ENCODE measurements at regions not wholly inside any gene's neighbourhood (a gene's known extent, or its start where the extent isn't known, plus 50 kb on each side); places are given as distances from the start of the nearest gene placed in this dataset.

- Histone ChIP-seq H3K36me3 (replicated peaks in 1 of 2; ENCODE audit: control insufficient read depth in 1 of 2, insufficient read depth in 2 of 2, low read length in 1 of 2) (no peaks in the 10 kb centered on the region), H3K79me2 (ENCODE audit: insufficient read depth) (no peaks in the 10 kb centered on the region), H3K4me3 (ENCODE audit: low read depth in 2 of 2, low read length in 1 of 2) (no peak overlapping the region), H3K9ac (no peak overlapping the region), H3K27me3 (ENCODE audit: insufficient read depth) (peaks cover 23% of the 10 kb centered on the region), H3K4me1 (ENCODE audit: control insufficient read depth in 1 of 2, insufficient read depth in 2 of 2, low read depth in 1 of 2, low read length in 1 of 2) (no peaks in the 10 kb centered on the region), H3K9me2 (no peaks in the 10 kb centered on the region), H3K9me3 (peaks cover 9% of the 10 kb centered on the region), H4K20me1 (ENCODE audit: insufficient read depth) (no peaks in the 10 kb centered on the region), H3F3A (replicated peaks; ENCODE audit: insufficient read depth) (no peaks in the 10 kb centered on the region), H2AFZ (ENCODE audit: low read depth) (no peak overlapping the region), H3K4me2 (no peak overlapping the region), H3K27ac (ENCODE audit: low read depth in 2 of 2, low read length in 1 of 2) (no peak overlapping the region)
- ChIA-PET POLR2A (no interaction called here), CTCF (no interaction called here)
- TF ChIP-seq TCF12 (IDR thresholded peaks at IDR 0.05) (no peak), JUND (IDR thresholded peaks at IDR 0.05) (no peak), NRF1 (IDR thresholded peaks at IDR 0.05; ENCODE audit: low read depth, low read length) (no peak), POLR2AphosphoS5 (IDR thresholded peaks at IDR 0.05; ENCODE audit: low read depth, low read length) (no peak), SMC3 (IDR thresholded peaks at IDR 0.05; ENCODE audit: low read depth, low read length) (no peak), IRF3 (IDR thresholded peaks at IDR 0.05; ENCODE audit: low read depth, low read length) (no peak), EZH2phosphoT487 (IDR thresholded peaks at IDR 0.05; ENCODE audit: borderline replicate concordance, low read depth) (no peak), TAF1 (IDR thresholded peaks at IDR 0.05; ENCODE audit: borderline replicate concordance, low read depth, low read length) (no peak), ELF1 (IDR thresholded peaks at IDR 0.05) (no peak), CTCF (IDR thresholded peaks at IDR 0.05) (no peak), MAX (IDR thresholded peaks at IDR 0.05; ENCODE audit: low read depth) (no peak), FOSL2 (IDR thresholded peaks at IDR 0.05; ENCODE audit: borderline replicate concordance, low read depth) (no peak), EP300 (IDR thresholded peaks at IDR 0.05; ENCODE audit: borderline replicate concordance in 1 of 2, low read depth in 1 of 2, low read length in 1 of 2) (no peak)
- WGBS (ENCODE audit: low lambda C conversion rate), result 9% methylated on average over 6 of the region's 6 CpGs
- DNase-seq, result no peak
Observed at GRCh38 chr7:50953303-50953702, 170.6 kb upstream of the GRB10 start.

- no peak for DNase-seq
- no peaks in the 10 kb centered on the region for H3K36me3 ChIP-seq (replicated peaks in 1 of 2; ENCODE audit: control insufficient read depth in 1 of 2, insufficient read depth in 2 of 2, low read length in 1 of 2)
- H3K79me2 ChIP-seq (ENCODE audit: insufficient read depth), result no peaks in the 10 kb centered on the region
- H2AFZ ChIP-seq (ENCODE audit: low read depth), result no peak overlapping the region
- H3K4me3 ChIP-seq (ENCODE audit: low read depth in 2 of 2, low read length in 1 of 2), result no peak overlapping the region
- H3F3A ChIP-seq (replicated peaks; ENCODE audit: insufficient read depth), result no peaks in the 10 kb centered on the region
- no peaks in the 10 kb centered on the region for H3K9me2 ChIP-seq
- H4K20me1 ChIP-seq (ENCODE audit: insufficient read depth), result no peaks in the 10 kb centered on the region
- CTCF ChIA-PET, result no interaction called here
- no peaks in the 10 kb centered on the region for H3K4me1 ChIP-seq (ENCODE audit: control insufficient read depth in 1 of 2, insufficient read depth in 2 of 2, low read depth in 1 of 2, low read length in 1 of 2)
- 8% methylated on average over 3 of the region's 3 CpGs for WGBS (ENCODE audit: low lambda C conversion rate)
- H3K27ac ChIP-seq (ENCODE audit: low read depth in 2 of 2, low read length in 1 of 2), result no peak overlapping the region
- POLR2A ChIA-PET, result no interaction called here
- H3K9ac ChIP-seq, result no peak overlapping the region
- H3K9me3 ChIP-seq, result peaks cover 9% of the 10 kb centered on the region
- peaks cover 17% of the 10 kb centered on the region for H3K27me3 ChIP-seq (ENCODE audit: insufficient read depth)
- no peak overlapping the region for H3K4me2 ChIP-seq
- no peak for TF ChIP-seq ZBTB33 (IDR thresholded peaks at IDR 0.05; ENCODE audit: borderline replicate concordance, low read depth)
- no peak for TF ChIP-seq RCOR1 (IDR thresholded peaks at IDR 0.05; ENCODE audit: low read length)
- no peak for TF ChIP-seq FOXJ3 (CRISPR knock-in tag; IDR thresholded peaks at IDR 0.05)
- no peak for TF ChIP-seq EZH2phosphoT487 (IDR thresholded peaks at IDR 0.05; ENCODE audit: borderline replicate concordance, low read depth)
- TF ChIP-seq CHD2 (IDR thresholded peaks at IDR 0.05; ENCODE audit: low read length, partially characterized antibody), result no peak
- TF ChIP-seq RFX5 (IDR thresholded peaks at IDR 0.05; ENCODE audit: low read length), result no peak
- no peak for TF ChIP-seq NRF1 (IDR thresholded peaks at IDR 0.05; ENCODE audit: low read depth, low read length)
- no peak for TF ChIP-seq FOXM1 (IDR thresholded peaks at IDR 0.05; ENCODE audit: low read depth)
- TF ChIP-seq TAF1 (IDR thresholded peaks at IDR 0.05; ENCODE audit: borderline replicate concordance, low read depth, low read length), result no peak
- no peak for TF ChIP-seq SIN3A (IDR thresholded peaks at IDR 0.05; ENCODE audit: borderline replicate concordance, low read depth, low read length)
- TF ChIP-seq MXI1 (IDR thresholded peaks at IDR 0.05; ENCODE audit: low read depth, low read length), result no peak
- TF ChIP-seq USF1 (IDR thresholded peaks at IDR 0.05; ENCODE audit: borderline replicate concordance, low read depth), result no peak
- no peak for TF ChIP-seq RXRA (IDR thresholded peaks at IDR 0.05; ENCODE audit: borderline replicate concordance, low read depth)
- no peak for TF ChIP-seq IRF3 (IDR thresholded peaks at IDR 0.05; ENCODE audit: low read depth, low read length)
- no peak for TF ChIP-seq TCF12 (IDR thresholded peaks at IDR 0.05)
Observed at GRCh38 chr7:50952544-50952943, 169.8 kb upstream of the GRB10 start.

All from SK-N-SH (cell line).